Endothelial cell of umbilical vein (primary cell): ENCODE measurements at regions not wholly inside any gene's neighbourhood (a gene's known extent, or its start where the extent isn't known, plus 50 kb on each side); places are given as distances from the start of the nearest gene placed in this dataset.

Source experiments
- CTCF ChIP-seq, 2 donors: IDR thresholded peaks; 1 replicate in 1 of 2; 2 replicates in 1 of 2; pipeline ENCODE4 v1.5.1; 2011; ENCODE audit warnings: low read length in 2 of 2, mild to moderate bottlenecking in 2 of 2, moderate library complexity in 2 of 2, control low read depth in 1 of 2, inconsistent platforms in 1 of 2, low read depth in 1 of 2; ENCODE audit not compliant: insufficient read depth in 1 of 2; ENCODE audit errors: extremely low read depth in 1 of 2
- EZH2 ChIP-seq: IDR thresholded peaks from 2 replicates; pipeline ENCODE4 v1.6.1; 2012; ENCODE audit warnings: borderline replicate concordance, low read depth, mild to moderate bottlenecking, moderate library complexity, low read length, inconsistent platforms; ENCODE audit not compliant: severe bottlenecking
- JUN ChIP-seq: IDR thresholded peaks from 2 replicates; pipeline ENCODE4 v1.6.1; 2011; ENCODE audit warnings: borderline replicate concordance, low read depth; ENCODE audit not compliant: insufficient read length, insufficient read depth
- POLR2AphosphoS5 ChIP-seq: IDR thresholded peaks from 2 replicates; pipeline ENCODE4 v1.6.1; 2012; ENCODE audit warnings: low read depth, mild to moderate bottlenecking, control low read depth, low read length, moderate library complexity; ENCODE audit not compliant: insufficient read depth

- TF ChIP-seq CTCF (IDR thresholded peaks at IDR 0.05; ENCODE audit: extremely low read depth in 1 of 2, insufficient read depth in 1 of 2, low read depth in 1 of 2, low read length in 2 of 2) (no peak), POLR2AphosphoS5 (no peak), EZH2 (no peak), JUN (no peak)
Observed at GRCh38 chr1:112126598-112126997, 137.1 kb upstream of the KCND3 start.
